ENCODE measurements at regions not wholly inside any gene's neighbourhood (a gene's known extent, or its start where the extent isn't known, plus 50 kb on each side); places are given as distances from the start of the nearest gene placed in this dataset.

- ChIA-PET POLR2A (no interaction called here), CTCF (no interaction called here)
- Mint-ChIP-seq H3K27ac (no peak overlapping the region), H3K27me3 (peaks cover 9% of the 10 kb centered on the region), H3K9me3 (peaks cover 10% of the 10 kb centered on the region), H3K36me3 (no peaks in the 10 kb centered on the region), H3K4me3 (no peak overlapping the region), H3K4me1 (ENCODE audit: low read depth) (no peaks in the 10 kb centered on the region)
- intact Hi-C loops (cut with micrococcal nuclease): no loop called here
- DNase-seq: no peak
Measured at GRCh38 chr15:93399121-93399520, 310.1 kb upstream of the RGMA start.

DNA sequence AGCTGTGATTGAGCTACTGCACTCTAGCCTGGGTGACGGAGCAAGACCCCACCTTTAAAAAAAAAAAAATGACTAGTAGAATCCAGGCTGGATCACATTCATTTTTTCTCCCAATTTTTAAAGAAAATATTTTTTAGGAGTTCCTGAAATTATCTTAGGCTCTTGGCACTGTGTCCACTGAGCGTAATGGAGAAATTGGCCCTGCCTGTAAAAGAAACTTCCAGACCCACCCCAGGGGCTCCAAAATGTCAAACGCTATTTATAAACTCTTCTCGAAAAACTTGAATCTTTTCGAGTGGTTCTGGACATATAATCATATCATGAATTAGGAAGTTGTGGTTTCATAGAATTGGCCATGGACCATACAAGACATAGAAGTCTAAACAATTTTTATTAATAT, 300.2 kb upstream of the RGMA start:
- Mint-ChIP-seq H3K4me1 (ENCODE audit: low read depth) (no peaks in the 10 kb centered on the region), H3K36me3 (no peaks in the 10 kb centered on the region), H3K27me3 (no peaks in the 10 kb centered on the region), H3K9me3 (peaks cover 8% of the 10 kb centered on the region), H3K4me3 (no peak overlapping the region), H3K27ac (no peak overlapping the region)
- POLR2A ChIA-PET: no interaction called here
- intact Hi-C loops (cut with micrococcal nuclease): no loop called here
- CTCF ChIA-PET: no interaction called here
- DNase-seq: no peak

- DNase-seq: no peak
- H3K4me1 Mint-ChIP-seq (ENCODE audit: low read depth): no peaks in the 10 kb centered on the region
- CTCF ChIA-PET: no interaction called here
Measured at GRCh38 chr15:93384886-93385285, 295.9 kb upstream of the RGMA start.

GRCh38 chr15:93382200-93382820, 293.3 kb upstream of the RGMA start:
- ChIA-PET CTCF (interaction anchor here (0.9 kb wide), 2 partner anchors 16 to 738 kb away, joined by 3 read pairs; no protein-coding TSS in a partner anchor), POLR2A (no interaction called here)
- intact Hi-C loops (cut with micrococcal nuclease): no loop called here
- Mint-ChIP-seq H3K27me3 (no peaks in the 10 kb centered on the region), H3K4me1 (ENCODE audit: low read depth) (no peaks in the 10 kb centered on the region), H3K9me3 (no peaks in the 10 kb centered on the region), H3K4me3 (no peak overlapping the region), H3K27ac (no peak overlapping the region), H3K36me3 (no peaks in the 10 kb centered on the region)
- DNase-seq: no peak

More at GRCh38 chr15:93384886-93385285, 295.9 kb upstream of the RGMA start:
- Mint-ChIP-seq H3K27me3 (no peaks in the 10 kb centered on the region), H3K27ac (no peak overlapping the region), H3K36me3 (no peaks in the 10 kb centered on the region), H3K9me3 (no peaks in the 10 kb centered on the region), H3K4me3 (no peak overlapping the region)
- POLR2A ChIA-PET: no interaction called here
- intact Hi-C loops (cut with micrococcal nuclease): no loop called here

DNA sequence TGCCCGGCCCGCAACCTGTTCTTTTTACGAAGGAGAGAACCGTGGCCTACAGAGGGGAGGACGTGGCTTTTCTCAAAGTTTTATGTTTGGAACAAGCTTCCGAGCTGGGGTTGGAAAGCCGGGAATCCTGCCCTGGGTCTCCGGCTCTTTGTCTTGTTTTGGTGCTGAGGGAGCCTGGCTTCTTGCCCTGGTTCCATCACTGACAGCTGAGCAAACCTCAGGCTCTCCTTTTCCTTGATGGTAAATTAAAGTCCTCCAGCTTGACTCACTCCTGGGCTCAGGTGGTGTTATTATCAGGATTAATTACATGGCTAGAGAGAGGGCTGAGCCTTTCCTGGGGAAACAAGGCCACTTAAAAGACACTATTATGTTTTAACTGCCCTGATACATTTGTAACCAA, 289.5 kb upstream of the RGMA start:
- Mint-ChIP-seq H3K4me3 (no peak overlapping the region), H3K36me3 (no peaks in the 10 kb centered on the region), H3K27ac (no peak overlapping the region), H3K27me3 (peaks cover 9% of the 10 kb centered on the region), H3K9me3 (no peaks in the 10 kb centered on the region), H3K4me1 (ENCODE audit: low read depth) (no peaks in the 10 kb centered on the region)
- DNase-seq: no peak
- intact Hi-C loops (cut with micrococcal nuclease): no loop called here
- POLR2A ChIA-PET: no interaction called here
- CTCF ChIA-PET: no interaction called here

DNA sequence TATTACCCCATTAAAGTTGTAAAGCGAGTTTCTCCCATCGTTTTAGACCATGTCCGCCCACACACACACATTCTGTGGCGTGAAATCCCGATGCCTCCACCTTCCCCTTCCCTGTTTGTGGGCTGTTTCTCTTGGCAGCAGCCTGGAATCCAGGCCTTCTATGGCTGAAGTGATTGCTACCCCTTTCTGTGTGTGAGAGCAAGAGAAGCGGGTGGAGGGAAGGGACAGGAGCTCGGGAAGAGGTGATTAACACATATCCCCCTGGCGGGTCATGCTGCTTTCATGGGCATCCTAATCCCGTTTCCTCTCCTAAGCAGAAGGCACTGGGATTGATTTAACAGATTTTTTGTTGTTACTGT, 283.8 kb upstream of the RGMA start:
- ChIA-PET POLR2A (no interaction called here), CTCF (no interaction called here)
- Mint-ChIP-seq H3K4me3 (no peak overlapping the region), H3K27ac (no peak overlapping the region), H3K27me3 (peaks cover 11% of the 10 kb centered on the region), H3K36me3 (no peaks in the 10 kb centered on the region), H3K9me3 (no peaks in the 10 kb centered on the region), H3K4me1 (ENCODE audit: low read depth) (no peaks in the 10 kb centered on the region)
- intact Hi-C loops (cut with micrococcal nuclease): no loop called here
- no peak for DNase-seq

GRCh38 chr15:93372208-93372864, 283.3 kb upstream of the RGMA start:
- Mint-ChIP-seq H3K4me3 (no peak overlapping the region), H3K9me3 (no peaks in the 10 kb centered on the region), H3K27ac (no peak overlapping the region), H3K36me3 (no peaks in the 10 kb centered on the region), H3K4me1 (ENCODE audit: low read depth) (no peaks in the 10 kb centered on the region), H3K27me3 (peaks cover 11% of the 10 kb centered on the region)
- ChIA-PET POLR2A (no interaction called here), CTCF (no interaction called here)
- intact Hi-C loops (cut with micrococcal nuclease): no loop called here
- no peak for DNase-seq

- Mint-ChIP-seq H3K4me1 (ENCODE audit: low read depth) (no peaks in the 10 kb centered on the region), H3K27ac (no peak overlapping the region), H3K36me3 (no peaks in the 10 kb centered on the region), H3K4me3 (no peak overlapping the region), H3K27me3 (peaks cover 8% of the 10 kb centered on the region), H3K9me3 (no peaks in the 10 kb centered on the region)
- intact Hi-C loops (cut with micrococcal nuclease): no loop called here
- DNase-seq: no peak
- ChIA-PET POLR2A (no interaction called here), CTCF (interaction anchor here (1.0 to 1.5 kb wide), 2 partner anchors 15 to 279 kb away, joined by 3 read pairs; no protein-coding TSS in a partner anchor)
Measured at GRCh38 chr15:93366387-93367100, 277.5 kb upstream of the RGMA start.

- Mint-ChIP-seq H3K27ac (no peak overlapping the region), H3K4me1 (ENCODE audit: low read depth) (no peaks in the 10 kb centered on the region), H3K27me3 (peaks cover 8% of the 10 kb centered on the region), H3K4me3 (no peak overlapping the region), H3K36me3 (no peaks in the 10 kb centered on the region), H3K9me3 (no peaks in the 10 kb centered on the region)
- DNase-seq: no peak
- POLR2A ChIA-PET: no interaction called here
- intact Hi-C loops (cut with micrococcal nuclease): no loop called here
- CTCF ChIA-PET: interaction anchor here (0.8 to 1.0 kb wide), 2 partner anchors 12 to 22 kb away, joined by 3 to 4 read pairs; no protein-coding TSS in a partner anchor
Measured at GRCh38 chr15:93362821-93363220, 273.8 kb upstream of the RGMA start.

GRCh38 chr15:93362203-93362602, 273.2 kb upstream of the RGMA start:
- H3K27ac Mint-ChIP-seq: no peak overlapping the region
- H3K4me1 Mint-ChIP-seq (ENCODE audit: low read depth): no peaks in the 10 kb centered on the region
- no peak overlapping the region for H3K4me3 Mint-ChIP-seq
- POLR2A ChIA-PET: no interaction called here
- H3K9me3 Mint-ChIP-seq: no peaks in the 10 kb centered on the region
- H3K36me3 Mint-ChIP-seq: no peaks in the 10 kb centered on the region
- no peak for DNase-seq
- CTCF ChIA-PET: interaction anchor here (0.8 to 1.7 kb wide), 2 partner anchors 13 to 274 kb away, joined by 4 to 7 read pairs; partner anchors contain the start of gene RGMA
- H3K27me3 Mint-ChIP-seq: peaks cover 8% of the 10 kb centered on the region
- intact Hi-C loops (cut with micrococcal nuclease): no loop called here

DNA sequence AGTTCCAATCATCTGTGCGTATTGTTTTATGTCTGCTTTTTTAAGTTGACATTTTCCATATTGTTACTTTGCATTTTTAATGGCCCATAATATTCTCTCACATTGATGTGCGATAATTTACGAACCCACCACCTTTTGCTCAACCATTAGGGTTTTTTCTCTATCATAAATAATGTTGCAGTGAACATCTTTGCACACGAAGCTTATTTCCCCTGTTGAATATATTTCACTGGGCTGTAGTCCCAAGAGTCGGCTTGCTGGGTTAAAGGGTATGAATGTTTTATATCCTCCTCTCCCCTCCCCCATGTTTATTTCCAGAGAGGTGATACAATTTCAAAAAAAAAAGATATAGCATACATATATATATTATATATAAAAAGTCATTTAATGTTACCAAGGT, 272.7 kb upstream of the RGMA start:
- H3K4me3 Mint-ChIP-seq: no peak overlapping the region
- H3K36me3 Mint-ChIP-seq: no peaks in the 10 kb centered on the region
- intact Hi-C loops (cut with micrococcal nuclease): no loop called here
- H3K27ac Mint-ChIP-seq: no peak overlapping the region
- POLR2A ChIA-PET: no interaction called here
- no peaks in the 10 kb centered on the region for H3K9me3 Mint-ChIP-seq
- no peak for DNase-seq
- H3K27me3 Mint-ChIP-seq: peaks cover 8% of the 10 kb centered on the region
- CTCF ChIA-PET: interaction anchor here (1.7 kb wide), 1 partner anchor 274 kb away, joined by 7 read pairs; the partner anchor contains the start of gene RGMA
- no peaks in the 10 kb centered on the region for H3K4me1 Mint-ChIP-seq (ENCODE audit: low read depth)

- CTCF ChIA-PET: interaction anchor here (1.7 kb wide), 1 partner anchor 273 kb away, joined by 7 read pairs; the partner anchor contains the start of gene RGMA
- peaks cover 8% of the 10 kb centered on the region for H3K27me3 Mint-ChIP-seq
Measured at GRCh38 chr15:93360976-93361375, 272.0 kb upstream of the RGMA start.

More at GRCh38 chr15:93360976-93361375, 272.0 kb upstream of the RGMA start:
- Mint-ChIP-seq H3K27ac (no peak overlapping the region), H3K4me1 (ENCODE audit: low read depth) (no peaks in the 10 kb centered on the region), H3K36me3 (no peaks in the 10 kb centered on the region), H3K4me3 (no peak overlapping the region), H3K9me3 (no peaks in the 10 kb centered on the region)
- no peak for DNase-seq
- intact Hi-C loops (cut with micrococcal nuclease): no loop called here
- POLR2A ChIA-PET: no interaction called here
